VCaP (cell line): ENCODE measurements at regions not wholly inside any gene's neighbourhood (a gene's known extent, or its start where the extent isn't known, plus 50 kb on each side); places are given as distances from the start of the nearest gene placed in this dataset.

Experiments
- H3K27ac ChIP-seq: fragments of 450-650 bp; 2 replicates; pipeline ENCODE4 v1.5.1; 2017
- CTCF ChIP-seq: fragments of 450-650 bp; conservative IDR thresholded peaks from 2 replicates; pipeline ENCODE4 v1.5.1; 2017; ENCODE audit warnings: mild to moderate bottlenecking, moderate library complexity

DNA sequence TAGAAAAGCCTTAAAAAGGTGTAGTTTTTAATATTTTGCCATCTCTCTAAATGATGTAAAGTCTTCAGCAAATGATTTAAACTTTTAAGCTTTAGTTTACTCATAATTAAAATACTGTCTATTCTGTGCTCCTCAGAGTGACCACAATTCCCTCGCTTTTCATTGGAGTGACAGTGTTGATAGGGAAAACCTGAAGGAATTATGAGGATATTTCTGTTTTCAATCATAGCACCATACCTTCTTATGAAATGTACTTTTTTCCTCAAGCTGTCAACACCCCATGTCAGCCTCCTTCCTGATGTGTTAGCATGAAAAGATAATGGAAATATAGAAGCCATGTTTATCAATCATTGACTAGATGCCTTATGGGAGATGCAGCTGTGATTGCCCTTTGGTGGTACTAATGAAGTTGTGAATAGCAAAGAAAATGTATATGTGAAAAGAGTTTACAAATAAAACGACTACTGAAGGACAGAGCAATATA, 145.4 kb upstream of the EYS start:
- H3K27ac ChIP-seq, result no peak overlapping the region
- TF ChIP-seq CTCF, result no peak

DNA sequence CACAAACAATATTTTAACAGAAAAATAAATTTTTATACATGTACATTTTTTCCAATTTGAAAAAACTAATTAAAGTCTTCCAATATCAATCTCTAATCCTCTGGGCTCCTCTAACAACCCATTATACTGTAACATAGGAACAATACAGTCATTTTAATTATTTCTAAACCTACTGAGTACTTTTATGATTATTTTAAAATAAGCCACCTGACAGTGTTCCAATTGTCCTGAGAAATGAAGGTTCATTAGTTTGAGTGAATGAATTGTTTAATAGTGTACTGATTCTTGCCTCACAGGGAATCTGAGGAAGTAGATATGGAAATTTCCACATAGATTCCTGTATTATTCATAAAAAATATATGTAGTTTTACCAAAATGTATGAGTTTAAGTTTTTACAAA, 123.1 kb upstream of the EYS start:
- no peak overlapping the region for H3K27ac ChIP-seq
- TF ChIP-seq CTCF, result no peak

GRCh38 chr6:65819152-65819551, 112.1 kb upstream of the EYS start:
- no peak overlapping the region for H3K27ac ChIP-seq
- TF ChIP-seq CTCF, result no peak

- H3K27ac ChIP-seq, result no peak overlapping the region
- TF ChIP-seq CTCF, result no peak
Measured at GRCh38 chr6:65818576-65818975, 111.5 kb upstream of the EYS start.

GRCh38 chr6:65816991-65817390, 110.0 kb upstream of the EYS start:
- no peak for TF ChIP-seq CTCF
- H3K27ac ChIP-seq, result no peak overlapping the region

DNA sequence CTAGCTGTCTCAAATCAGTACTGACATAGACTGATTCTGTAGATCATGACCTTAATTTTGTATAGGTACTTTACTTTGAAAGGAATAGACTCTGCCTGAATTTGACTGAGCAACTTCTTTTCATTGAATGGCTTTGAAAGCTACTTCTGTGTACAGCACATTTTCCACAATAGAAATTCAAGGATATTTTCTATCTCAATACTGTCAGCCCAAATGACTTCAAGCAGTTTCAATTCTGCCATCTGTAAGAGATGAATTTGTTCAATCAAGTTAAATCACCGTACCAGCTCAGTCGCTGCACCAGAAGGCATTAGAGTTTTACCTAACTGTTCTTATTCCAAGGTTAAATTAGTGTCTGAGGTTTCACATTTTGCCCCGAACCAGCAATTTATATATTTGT, 107.0 kb upstream of the EYS start:
- TF ChIP-seq CTCF, result no peak

DNA sequence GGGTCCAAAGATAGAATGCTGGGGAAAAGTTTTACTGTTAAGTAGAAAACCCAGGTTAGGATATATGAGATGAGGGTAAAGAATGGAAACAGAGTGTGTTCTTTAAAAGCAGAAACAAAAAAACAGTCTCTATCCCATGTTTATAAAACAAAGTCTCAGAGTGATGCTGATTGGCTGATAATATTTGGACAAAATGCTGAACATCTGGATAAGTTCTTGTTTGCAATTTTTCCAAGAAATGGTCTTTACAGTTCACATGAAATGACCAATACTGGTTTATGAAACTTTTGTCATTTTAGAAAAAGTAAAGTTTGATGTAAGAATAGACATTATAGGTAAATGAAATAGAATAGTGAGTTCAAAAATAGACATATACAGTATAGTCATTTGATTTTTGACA, 96.2 kb upstream of the EYS start:
- H3K27ac ChIP-seq, result no peak overlapping the region
- no peak for TF ChIP-seq CTCF

More for the DNA sequence above, 107.0 kb upstream of the EYS start:
- no peak overlapping the region for H3K27ac ChIP-seq

GRCh38 chr6:65799389-65799788, 92.4 kb upstream of the EYS start:
- TF ChIP-seq CTCF, result no peak

More at GRCh38 chr6:65799389-65799788, 92.4 kb upstream of the EYS start:
- no peak overlapping the region for H3K27ac ChIP-seq
